ENCODE measurements at regions not wholly inside any gene's neighbourhood (a gene's known extent, or its start where the extent isn't known, plus 50 kb on each side); places are given as distances from the start of the nearest gene placed in this dataset.

- TF ChIP-seq CTCF (IDR thresholded peaks at IDR 0.05) (no peak), POLR2A (IDR thresholded peaks at IDR 0.05) (no peak), EP300 (IDR thresholded peaks at IDR 0.05) (peak in 1 of 2 donors; percentile 47)
Measured at GRCh38 chr1:212518188-212519054, 85.7 kb downstream of the NENF start.

All from tibial nerve (tissue), 4 donors.